HG02938 (cell line): ENCODE measurements at regions not wholly inside any gene's neighbourhood (a gene's known extent, or its start where the extent isn't known, plus 50 kb on each side); places are given as distances from the start of the nearest gene placed in this dataset.
"Not testable (repeated sequence)": the region's sequence is repeated elsewhere in the genome, so short reads cannot be mapped to it uniquely, and the experiment has no call there.

Source experiments
- ATAC-seq: cut with Tn5 transposase; IDR thresholded peaks from one replicate; pipeline ENCODE4 v1.9.1; 2021; ENCODE audit warnings: mild to moderate bottlenecking, moderate library complexity; ENCODE audit not compliant: unreplicated experiment

DNA sequence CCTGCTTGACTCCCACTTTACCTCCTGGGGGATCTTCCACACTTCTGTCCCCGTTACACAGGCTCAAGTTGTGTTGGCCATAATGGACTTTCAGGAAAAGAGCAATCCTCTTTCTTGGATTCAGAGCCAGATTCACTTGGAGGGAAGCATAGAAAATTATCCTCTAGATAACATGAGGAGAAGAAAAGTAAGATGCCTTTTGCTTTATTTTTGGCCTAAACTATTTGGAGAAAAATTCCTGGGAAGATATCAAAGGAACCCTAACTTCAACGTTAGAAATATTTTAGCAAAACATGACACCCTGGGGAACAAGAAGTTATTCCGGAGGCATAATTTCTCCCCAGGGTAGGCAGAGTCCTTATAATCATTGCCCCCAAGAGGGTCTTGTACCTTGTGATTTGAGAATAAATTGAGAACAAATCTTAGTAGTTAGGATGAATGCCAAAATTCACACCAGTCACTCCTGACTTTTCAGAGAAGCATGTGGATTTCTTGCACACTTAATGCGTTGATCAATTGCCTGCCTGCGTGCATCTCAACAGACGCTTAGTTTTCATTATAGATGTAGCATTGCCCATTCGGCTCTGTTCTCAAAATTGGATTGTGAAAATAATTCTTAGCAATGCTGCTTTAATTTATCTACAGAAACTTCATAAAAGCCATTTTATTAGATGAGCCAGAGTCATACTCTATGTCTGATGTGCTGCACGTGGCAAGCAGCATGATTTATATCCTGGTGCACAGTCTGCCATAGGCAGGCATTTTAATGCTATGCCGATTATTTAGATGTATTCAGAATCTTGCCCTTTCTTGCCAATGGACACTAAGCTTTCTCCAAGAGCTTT is 224.4 kb downstream of the C7orf25 start:
- no peak for ATAC-seq

DNA sequence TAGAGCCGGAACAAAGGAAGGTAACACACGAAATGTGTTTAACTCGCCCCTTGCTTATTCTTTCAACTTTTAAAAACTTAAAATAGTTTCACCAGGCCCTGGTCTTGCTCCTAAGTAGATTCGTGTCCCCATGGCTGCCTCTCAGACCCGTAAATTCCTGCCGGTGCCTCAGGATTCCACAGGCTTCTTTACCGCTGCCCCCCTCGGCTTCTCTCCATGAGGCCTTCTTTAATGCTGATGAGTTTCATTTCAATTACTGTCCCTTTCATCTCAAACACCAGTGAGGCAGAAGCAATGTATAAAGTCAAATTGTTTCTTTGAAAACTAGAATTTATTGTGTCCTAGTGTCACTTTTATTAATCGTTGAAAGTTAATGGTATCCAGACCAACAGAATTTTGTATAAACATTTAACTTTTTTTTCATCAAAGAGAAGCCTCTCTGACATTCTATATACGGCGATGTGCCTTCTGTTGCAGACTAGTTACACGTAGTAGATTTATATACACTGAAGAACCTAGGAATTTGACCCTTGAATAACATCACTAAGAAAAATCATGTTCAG is 225.2 kb downstream of the C7orf25 start:
- no peak for ATAC-seq

DNA sequence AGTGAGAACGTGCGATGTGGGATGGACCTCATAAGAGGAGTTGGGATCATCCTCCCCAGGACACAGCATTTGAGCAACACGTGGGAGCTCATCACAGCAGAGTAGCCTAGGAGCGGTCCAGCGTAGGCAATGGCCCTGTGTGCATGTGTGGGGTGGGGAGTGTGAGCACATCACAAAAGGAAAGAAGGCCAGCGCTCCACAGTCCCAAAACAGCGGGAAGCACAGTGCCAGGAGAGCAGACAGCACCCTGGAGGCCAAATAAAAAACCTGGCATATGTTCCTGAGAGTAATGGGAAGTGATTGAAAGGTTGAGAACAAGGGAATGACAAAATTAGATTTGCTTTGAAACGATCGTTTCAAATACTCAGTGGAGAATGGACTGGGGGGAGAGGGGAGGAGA is 226.0 kb downstream of the C7orf25 start:
- ATAC-seq = no peak

DNA sequence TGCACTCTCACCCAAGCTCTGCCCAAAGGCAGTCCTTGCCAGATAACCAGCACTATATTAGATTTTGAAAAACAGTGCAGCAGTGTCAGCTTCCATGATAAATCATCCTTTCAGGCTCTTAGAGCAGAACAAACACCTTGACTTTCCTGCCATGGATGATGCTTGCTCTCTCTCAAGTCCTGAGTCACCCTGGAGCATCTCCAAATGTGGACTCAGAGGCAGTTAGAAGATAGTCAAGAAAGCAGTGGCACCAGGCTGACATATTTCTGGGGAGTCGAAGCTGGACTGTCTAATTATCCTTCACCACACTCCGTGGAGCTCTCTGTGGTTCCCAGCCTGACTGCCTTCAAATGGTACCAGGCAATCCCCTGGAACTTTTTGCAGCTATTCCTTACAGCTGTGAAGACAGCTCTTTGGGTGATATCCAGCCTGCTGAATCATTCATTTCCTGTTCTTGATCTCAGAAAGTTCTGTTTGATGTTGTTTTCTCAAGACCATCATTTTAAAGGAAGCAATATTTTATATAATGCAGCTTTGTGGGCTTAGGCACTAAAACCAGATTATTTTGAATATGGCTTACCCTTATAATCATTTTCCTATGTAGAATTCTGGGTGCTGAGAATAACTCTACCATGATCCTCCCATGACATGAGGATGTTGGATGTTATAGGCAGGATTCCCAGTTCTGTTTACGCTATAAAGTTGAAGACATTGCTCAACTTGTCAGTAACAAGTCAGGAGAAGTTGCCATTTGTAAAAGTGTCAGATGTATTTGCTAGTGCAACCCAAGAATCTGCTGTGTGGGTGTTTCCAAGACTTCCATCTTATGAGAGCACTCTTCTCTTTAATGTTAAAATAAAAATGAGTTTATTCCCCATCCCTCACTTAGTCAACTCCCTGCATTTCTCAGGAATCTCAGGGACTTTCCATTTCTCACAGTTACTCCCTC is 233.8 kb downstream of the C7orf25 start:
- ATAC-seq = no peak

DNA sequence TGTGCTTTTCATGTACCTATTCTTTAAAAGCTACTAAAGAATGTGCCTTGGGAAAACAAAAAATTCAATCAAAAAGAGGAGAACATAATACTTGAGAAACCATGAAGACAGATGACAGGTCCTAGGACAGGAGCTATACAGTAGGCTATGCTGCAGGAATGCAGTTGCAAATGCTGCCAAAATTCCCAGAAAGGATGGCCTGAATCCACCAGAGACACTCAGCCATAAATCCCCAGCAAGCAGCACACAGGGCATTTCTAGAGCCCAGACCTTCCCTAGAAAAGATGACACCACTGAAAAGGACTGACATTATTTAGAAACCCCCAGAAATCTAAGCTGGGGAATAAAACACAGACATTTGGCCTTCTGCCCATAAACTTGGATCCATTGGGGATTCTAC is 237.3 kb downstream of the C7orf25 start:
- ATAC-seq = no peak

DNA sequence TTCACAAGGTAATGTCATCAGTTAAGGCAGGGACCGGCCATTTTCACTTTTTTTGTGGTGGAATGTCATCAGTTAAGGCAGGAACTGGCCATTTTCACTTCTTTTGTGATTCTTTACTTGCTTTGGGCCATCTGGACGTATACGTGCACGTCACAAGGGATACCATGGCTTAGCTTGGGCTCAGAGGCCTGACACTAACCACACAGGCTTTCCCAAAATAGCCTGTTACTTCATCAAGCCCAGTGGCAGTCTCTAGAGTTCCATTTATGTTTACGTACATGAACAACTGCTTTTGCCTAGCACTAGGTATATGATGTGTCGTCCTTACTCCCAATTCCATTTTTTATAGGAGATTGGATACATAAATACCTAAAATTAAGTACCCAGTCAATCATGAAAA is 237.9 kb downstream of the C7orf25 start:
- ATAC-seq = no peak

DNA sequence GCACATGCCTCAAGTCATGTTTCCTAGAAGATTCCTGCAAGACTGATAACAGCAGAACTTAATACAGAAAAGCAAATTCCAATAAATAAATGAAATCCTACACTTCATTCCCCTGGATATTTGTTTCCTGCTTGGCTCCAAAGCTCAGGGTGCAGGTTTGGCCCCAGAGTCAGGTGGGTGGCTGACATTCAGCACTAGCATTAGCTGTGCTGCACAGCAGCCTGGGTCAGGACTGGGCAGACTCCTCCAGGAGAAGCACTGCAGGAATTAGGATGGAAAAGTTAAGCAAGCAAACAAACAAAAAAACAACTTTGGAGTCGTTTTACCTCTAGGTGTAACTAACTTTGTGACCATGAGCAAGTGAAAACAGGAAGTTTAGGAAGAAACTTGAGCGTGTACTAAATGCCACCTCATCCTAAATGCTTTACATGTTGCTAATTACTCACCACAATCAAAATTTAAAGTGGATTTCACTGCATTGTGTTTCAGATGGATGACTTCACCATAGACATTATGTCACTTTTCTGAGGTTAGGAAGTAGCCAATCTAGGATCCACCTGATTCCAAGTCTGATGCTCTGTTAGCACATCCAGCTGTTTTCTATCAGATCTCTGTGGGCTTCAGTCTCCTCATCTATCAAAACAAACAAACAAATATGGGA is 239.4 kb downstream of the C7orf25 start:
- no peak for ATAC-seq

DNA sequence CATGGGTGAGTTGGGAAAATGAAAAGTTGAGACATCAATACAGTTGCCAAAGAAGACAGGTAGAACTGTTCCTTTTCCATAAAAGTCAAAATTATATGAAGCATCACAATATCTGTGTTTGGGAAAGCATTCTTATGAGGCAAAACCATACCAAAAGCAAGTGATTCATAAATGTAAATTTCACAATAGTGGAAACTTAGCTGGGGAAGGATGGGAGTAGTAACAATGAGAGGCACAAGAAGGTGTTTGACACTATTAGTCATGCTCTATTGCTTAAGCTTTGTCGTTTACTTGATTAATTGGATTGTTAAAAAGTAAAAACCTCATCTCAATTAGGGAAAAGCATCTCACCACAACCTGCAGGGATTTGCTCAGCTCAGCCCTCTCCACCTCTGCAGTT is 240.2 kb downstream of the C7orf25 start:
- ATAC-seq = no peak

DNA sequence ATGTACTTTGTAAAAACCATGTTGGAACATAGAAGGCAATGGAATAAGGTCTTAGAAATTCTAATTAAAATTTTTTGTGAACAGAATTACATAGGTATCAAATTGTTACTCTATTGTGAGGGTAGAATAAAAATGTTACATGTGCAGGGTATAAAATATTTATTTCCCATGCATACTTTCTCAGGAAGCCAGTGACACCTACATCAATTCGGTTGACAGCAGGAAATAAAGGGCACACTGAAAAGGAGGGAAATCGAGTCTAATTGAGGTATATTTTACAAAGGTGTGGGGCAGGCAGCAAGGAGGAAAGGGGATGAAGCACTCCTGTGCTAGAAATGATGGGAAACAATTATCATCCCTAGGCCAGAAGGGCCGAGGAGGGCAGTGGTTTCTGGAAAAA is 244.9 kb downstream of the C7orf25 start:
- ATAC-seq = no peak

DNA sequence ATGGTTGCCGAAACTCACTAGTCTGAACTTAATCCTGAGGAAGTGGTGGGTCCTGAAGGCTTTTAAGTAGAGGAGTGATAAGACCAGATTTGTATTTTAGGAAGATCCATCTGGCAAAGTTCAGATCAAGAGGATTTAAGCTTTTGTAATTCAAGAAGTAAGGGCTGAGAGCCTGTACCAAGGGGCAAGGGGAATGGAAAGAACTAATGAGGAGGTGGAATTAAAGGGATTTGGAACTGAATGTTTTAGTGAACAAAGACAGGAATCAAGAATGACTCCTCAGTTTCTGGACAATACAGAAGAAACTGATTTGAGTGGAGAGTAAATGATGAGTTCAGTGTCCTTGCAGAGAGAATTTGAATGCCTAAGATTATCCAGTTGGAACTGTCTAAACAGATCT is 249.0 kb downstream of the C7orf25 start:
- ATAC-seq = no peak

DNA sequence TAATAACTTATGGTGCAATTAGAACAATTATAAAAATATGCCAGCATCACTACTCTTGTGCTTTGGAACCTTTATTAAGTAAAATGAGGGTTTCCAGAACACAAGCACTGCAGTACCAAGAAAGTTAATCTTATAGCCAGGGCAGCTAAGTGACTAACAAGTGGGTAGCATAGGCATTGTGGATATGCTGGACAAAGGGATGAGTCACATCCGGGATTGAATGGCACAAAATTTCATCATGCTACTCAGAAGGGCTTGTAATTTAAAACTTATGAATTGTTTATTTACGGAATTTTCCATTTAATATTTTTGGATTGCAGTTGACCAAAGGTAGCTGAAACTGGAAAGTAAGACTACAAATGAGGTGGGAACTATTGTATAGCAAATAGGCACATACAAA is 250.6 kb downstream of the C7orf25 start:
- ATAC-seq = no peak

DNA sequence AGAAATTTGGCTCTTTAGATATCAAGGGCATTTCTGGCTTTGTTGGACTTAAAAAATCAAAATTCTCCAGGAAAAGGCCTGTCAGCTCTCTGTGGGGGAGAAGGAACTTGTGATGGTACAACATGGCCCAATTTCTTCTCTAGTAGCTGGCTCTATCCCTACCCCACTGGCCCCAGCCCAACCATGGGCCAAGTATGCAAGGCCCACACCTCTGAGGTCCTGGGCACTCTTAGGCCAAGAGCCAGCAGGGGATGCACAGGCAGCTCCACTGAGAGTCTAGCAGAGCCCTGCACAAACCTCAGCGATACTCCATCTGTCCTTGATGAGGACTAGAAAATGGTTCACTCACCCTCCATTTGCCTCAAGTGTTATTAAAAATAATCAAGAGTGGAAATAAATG is 261.2 kb downstream of the C7orf25 start:
- ATAC-seq = no peak

DNA sequence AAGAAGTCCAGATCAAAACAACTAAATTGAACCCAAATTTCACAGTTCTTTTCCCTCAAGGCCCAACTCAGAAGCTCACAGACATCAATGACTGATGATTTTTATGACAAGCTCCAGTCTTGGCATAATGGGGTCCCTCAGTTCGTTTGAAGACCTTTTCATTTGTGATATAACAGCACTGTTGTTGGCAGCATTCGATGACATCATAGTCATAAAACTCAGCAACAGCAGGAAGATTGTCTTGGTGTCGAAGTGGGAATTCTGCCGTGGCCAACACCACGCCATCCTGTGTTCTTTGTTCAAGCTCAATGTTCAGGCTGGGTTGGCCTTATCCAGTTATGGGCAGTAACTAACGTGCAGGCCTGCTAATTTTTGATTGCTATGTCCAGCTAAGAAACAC is 261.7 kb downstream of the C7orf25 start:
- ATAC-seq = no peak

DNA sequence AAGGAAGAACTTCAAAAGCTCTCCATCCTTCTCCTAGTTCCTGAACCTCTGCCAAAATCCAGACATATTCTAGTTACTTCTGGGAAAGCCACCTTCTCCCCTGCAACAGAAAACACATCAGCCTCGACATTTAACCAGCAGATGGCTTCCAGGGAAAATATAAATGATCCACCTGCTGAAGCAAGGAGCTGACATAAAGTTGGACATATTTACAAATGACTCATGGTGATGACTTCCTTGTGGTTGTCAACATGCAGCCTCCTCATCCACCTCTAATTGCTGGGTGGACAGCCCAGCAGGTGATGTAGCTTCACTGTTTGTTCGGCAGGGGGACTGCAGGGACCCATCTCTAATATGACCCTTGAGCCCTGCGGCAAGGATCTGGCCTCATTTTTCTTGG is 266.0 kb downstream of the C7orf25 start:
- no peak for ATAC-seq

DNA sequence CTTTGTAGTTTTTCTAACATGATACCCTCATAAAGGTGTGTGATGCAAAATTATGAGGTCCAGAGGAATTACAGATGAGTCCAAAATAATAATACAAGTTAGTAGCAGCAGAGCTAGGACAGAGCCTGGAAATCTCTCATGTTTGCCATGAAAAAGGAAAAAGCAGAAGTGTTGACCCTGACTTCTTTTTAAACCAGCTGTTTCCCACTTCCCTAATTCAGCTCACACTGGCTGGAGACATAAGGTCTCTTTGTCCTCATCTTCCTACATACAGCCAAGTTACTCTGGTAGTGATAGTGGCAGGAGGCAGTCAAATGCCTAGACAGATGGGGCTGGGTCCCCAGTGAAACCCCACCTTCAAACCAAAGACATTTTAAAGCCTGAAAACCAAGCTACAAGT is 269.2 kb downstream of the C7orf25 start:
- no peak for ATAC-seq

DNA sequence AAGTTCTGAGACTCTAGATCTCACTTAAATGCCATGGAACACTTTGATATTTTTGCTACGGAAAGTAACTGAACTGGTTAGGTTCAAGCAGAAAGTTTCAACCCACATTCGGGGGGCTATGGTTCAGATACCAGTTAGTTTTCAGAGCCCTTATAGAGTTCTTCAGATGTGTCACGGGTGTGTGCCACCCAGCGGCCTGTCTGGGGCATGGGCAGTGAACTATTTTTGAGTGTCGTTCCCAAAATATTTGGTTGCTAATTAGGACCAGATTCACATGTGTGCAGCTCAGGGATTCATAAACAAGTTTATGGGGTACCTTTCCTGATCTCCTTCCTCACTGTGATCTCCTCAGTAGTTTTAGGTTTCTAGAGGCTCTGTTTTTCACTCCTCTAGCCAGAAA is 271.9 kb downstream of the C7orf25 start:
- no peak for ATAC-seq

DNA sequence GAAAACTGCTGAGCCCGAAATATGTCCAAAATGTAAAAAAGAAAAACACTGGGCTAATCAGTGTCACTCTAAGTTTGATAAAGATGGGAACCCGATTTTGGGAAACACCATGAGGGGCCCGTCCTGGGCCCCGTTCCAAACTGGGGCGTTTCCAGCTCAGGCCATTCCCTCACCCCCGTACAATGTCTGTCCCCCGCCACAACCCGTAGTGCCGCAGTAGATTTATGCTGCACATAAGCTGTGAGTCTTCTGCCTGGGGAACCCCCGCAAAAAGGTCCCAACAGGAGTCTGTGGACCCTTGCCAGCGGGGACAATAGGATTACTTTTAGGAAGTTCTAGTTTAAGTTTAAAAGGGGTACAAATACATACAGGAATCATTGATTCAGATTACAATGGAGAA is 275.5 kb downstream of the C7orf25 start:
- not testable (repeated sequence) for ATAC-seq

DNA sequence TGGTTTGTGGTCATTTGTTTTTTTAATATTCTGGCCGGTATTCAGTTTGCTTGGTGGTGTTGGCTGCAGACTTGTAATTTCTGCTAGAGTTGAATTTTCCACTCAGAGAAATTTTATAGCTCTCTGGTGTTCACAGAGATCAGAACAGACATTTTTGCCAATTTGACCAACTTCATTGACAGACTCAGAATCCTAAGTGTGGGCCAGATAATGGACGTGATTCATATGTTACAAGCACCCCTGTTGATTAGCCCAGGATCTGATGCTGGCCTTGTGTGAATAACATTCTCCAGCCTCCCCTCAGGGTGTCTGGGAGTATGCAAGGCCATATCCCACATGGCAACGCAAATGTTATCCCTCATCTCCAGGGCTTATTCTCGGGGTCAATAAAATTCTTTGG is 283.8 kb downstream of the C7orf25 start:
- ATAC-seq = no peak

DNA sequence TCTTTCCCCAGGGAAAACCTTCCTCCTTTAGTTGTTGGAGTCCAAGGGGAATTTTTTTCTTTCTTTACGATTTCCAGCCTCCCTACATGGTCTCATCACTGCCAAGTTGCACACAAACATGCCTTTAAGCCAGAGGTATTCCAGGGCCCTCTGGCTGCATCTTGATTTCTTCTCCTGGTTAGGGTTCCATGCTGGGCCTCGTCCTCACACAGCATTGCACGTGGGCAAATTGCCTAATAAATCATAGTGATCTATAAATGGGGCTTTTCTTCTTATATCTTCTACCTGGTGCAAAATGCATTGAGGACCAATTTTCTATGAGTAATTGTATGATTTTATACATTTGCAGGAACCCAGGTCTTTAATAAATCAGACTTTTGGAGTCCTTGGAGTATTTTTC is 284.2 kb downstream of the C7orf25 start:
- ATAC-seq = no peak

DNA sequence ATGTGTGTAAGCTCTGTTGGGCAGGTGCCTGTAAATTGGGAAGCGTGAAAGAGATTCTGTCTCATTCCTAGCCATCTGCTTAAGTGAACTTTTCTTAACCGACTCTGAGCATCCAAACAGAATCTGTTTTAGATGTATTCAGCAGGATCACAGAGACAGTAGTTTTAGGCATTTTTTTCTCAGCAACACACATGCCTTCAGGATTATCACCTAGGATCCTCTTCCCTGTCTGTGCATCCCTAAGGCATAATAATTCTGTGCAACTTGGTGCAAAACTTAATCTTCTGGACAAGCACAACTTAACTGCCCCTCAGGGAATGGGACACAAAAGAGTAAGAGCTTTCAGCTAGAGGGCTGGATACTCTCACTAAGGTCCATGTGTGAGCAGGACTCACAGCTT is 284.8 kb downstream of the C7orf25 start:
- ATAC-seq = no peak

DNA sequence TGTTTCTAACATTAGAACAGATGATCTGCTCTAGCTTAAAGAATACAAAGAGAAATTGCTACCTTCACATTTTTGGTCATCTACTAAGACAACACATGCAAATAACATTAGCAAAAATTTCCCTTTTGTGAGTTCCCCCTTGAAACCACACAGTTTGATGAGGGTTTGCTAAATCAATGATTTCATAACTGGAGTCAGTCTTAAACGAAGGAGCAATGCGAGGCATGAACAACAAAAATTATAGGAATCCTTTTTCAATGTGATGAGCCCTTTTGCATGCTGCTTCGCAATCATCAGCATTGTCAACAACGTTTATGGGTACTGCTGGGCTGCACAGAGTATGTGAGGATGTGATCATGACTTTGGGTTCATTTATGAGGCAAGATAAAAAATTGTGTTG is 286.4 kb downstream of the C7orf25 start:
- ATAC-seq = no peak
